Mesothelial cell of epicardium (in vitro differentiated cells): ENCODE measurements at regions not wholly inside any gene's neighbourhood (a gene's known extent, or its start where the extent isn't known, plus 50 kb on each side); places are given as distances from the start of the nearest gene placed in this dataset.
"Not testable (repeated sequence)": the region's sequence is repeated elsewhere in the genome, so short reads cannot be mapped to it uniquely, and the experiment has no call there.

Source experiments
- DNase-seq, 2 experiments: peaks; one replicate each; pipeline ENCODE4 v3.0.0; 2021; ENCODE audit warnings: low spot score in 2 of 2; ENCODE audit not compliant: unreplicated experiment in 2 of 2
- H3K27ac Mint-ChIP-seq: 2 replicates; pipeline ENCODE4 v1.8.0; 2021; ENCODE audit warnings: mixed read lengths
- H3K27me3 Mint-ChIP-seq: 2 replicates; pipeline ENCODE4 v1.8.0; 2021; ENCODE audit warnings: low read depth, mixed read lengths
- H3K36me3 Mint-ChIP-seq: 2 replicates; pipeline ENCODE4 v1.8.0; 2021; ENCODE audit warnings: mixed read lengths
- H3K4me1 Mint-ChIP-seq: 2 replicates; pipeline ENCODE4 v1.8.0; 2021; ENCODE audit warnings: mixed read lengths
- H3K4me3 Mint-ChIP-seq: 2 replicates; pipeline ENCODE4 v1.8.0; 2021; ENCODE audit warnings: mild to moderate bottlenecking, moderate library complexity, mixed read lengths
- H3K9me3 Mint-ChIP-seq: 2 replicates; pipeline ENCODE4 v1.8.0; 2021; ENCODE audit warnings: mixed read lengths
- CTCF ChIP-seq: fragments of 200-600 bp; sonication (generic); IDR thresholded peaks from one replicate; pipeline ENCODE4 v1.5.0; 2021; ENCODE audit warnings: antibody characterized with exemption; ENCODE audit not compliant: unreplicated experiment

- no peaks in the 10 kb centered on the region for H3K36me3 Mint-ChIP-seq
- no peak overlapping the region for H3K27ac Mint-ChIP-seq
- no peaks in the 10 kb centered on the region for H3K4me1 Mint-ChIP-seq
- H3K27me3 Mint-ChIP-seq: peaks cover 41% of the 10 kb centered on the region
- no peak for TF ChIP-seq CTCF
- no peak overlapping the region for H3K4me3 Mint-ChIP-seq
- DNase-seq: no peak
- H3K9me3 Mint-ChIP-seq: no peaks in the 10 kb centered on the region
Observed at GRCh38 chr18:78827141-78827540, 152.5 kb upstream of the SALL3 start.

GRCh38 chr18:78828131-78828530, 151.5 kb upstream of the SALL3 start:
- DNase-seq: no peak
- Mint-ChIP-seq H3K27me3 (peaks cover 42% of the 10 kb centered on the region), H3K4me1 (no peaks in the 10 kb centered on the region), H3K9me3 (no peaks in the 10 kb centered on the region), H3K4me3 (no peak overlapping the region), H3K36me3 (no peaks in the 10 kb centered on the region), H3K27ac (no peak overlapping the region)
- no peak for TF ChIP-seq CTCF

- H3K9me3 Mint-ChIP-seq, DNase-seq, H3K4me3 Mint-ChIP-seq, H3K27ac Mint-ChIP-seq, H3K36me3 Mint-ChIP-seq, H3K4me1 Mint-ChIP-seq: not testable (repeated sequence)
- peaks cover 36% of the 10 kb centered on the region for H3K27me3 Mint-ChIP-seq
Observed at GRCh38 chr18:78829026-78829425, 150.6 kb upstream of the SALL3 start.

- peaks cover 33% of the 10 kb centered on the region for H3K27me3 Mint-ChIP-seq
- H3K4me1 Mint-ChIP-seq: no peaks in the 10 kb centered on the region
- TF ChIP-seq CTCF: no peak
- no peak overlapping the region for H3K4me3 Mint-ChIP-seq
- DNase-seq: no peak
- H3K36me3 Mint-ChIP-seq: no peaks in the 10 kb centered on the region
- no peaks in the 10 kb centered on the region for H3K9me3 Mint-ChIP-seq
- no peak overlapping the region for H3K27ac Mint-ChIP-seq
Observed at GRCh38 chr18:78830161-78830560, 149.5 kb upstream of the SALL3 start.

- DNase-seq: no peak
- no peak for TF ChIP-seq CTCF
- no peak overlapping the region for H3K4me3 Mint-ChIP-seq
- no peaks in the 10 kb centered on the region for H3K9me3 Mint-ChIP-seq
- H3K27ac Mint-ChIP-seq: no peak overlapping the region
- H3K36me3 Mint-ChIP-seq: no peaks in the 10 kb centered on the region
- H3K27me3 Mint-ChIP-seq: peaks cover 26% of the 10 kb centered on the region
- no peaks in the 10 kb centered on the region for H3K4me1 Mint-ChIP-seq
Observed at GRCh38 chr18:78830826-78831225, 148.8 kb upstream of the SALL3 start.

GRCh38 chr18:78831603-78832002, 148.0 kb upstream of the SALL3 start:
- Mint-ChIP-seq H3K27ac (no peak overlapping the region), H3K36me3 (no peaks in the 10 kb centered on the region), H3K27me3 (peaks cover 21% of the 10 kb centered on the region), H3K4me3 (no peak overlapping the region), H3K9me3 (no peaks in the 10 kb centered on the region), H3K4me1 (no peaks in the 10 kb centered on the region)
- TF ChIP-seq CTCF: no peak
- DNase-seq: no peak
